ENCODE measurements at regions not wholly inside any gene's neighbourhood (a gene's known extent, or its start where the extent isn't known, plus 50 kb on each side); places are given as distances from the start of the nearest gene placed in this dataset.

- Histone ChIP-seq H3K4me3 (ENCODE audit: low read length) (no peak overlapping the region), H3K4me1 (ENCODE audit: control insufficient read depth, insufficient read depth, low read length) (no peaks in the 10 kb centered on the region), H3K36me3 (ENCODE audit: control insufficient read depth, insufficient read depth, low read length) (no peaks in the 10 kb centered on the region), H3K9me3 (ENCODE audit: control insufficient read depth, low read length) (no peaks in the 10 kb centered on the region), H3K27me3 (ENCODE audit: control insufficient read depth, insufficient read depth, low read length) (peaks cover 6% of the 10 kb centered on the region), H3K9ac (ENCODE audit: low read length) (no peak overlapping the region)
Measured at GRCh38 chr15:60101416-60101815, 97.3 kb downstream of the FOXB1 start.

- no peak overlapping the region for H3K4me3 ChIP-seq (ENCODE audit: low read length)
- H3K4me1 ChIP-seq (ENCODE audit: control insufficient read depth, insufficient read depth, low read length), result no peaks in the 10 kb centered on the region
- peaks cover 6% of the 10 kb centered on the region for H3K27me3 ChIP-seq (ENCODE audit: control insufficient read depth, insufficient read depth, low read length)
- H3K36me3 ChIP-seq (ENCODE audit: control insufficient read depth, insufficient read depth, low read length), result no peaks in the 10 kb centered on the region
- H3K9me3 ChIP-seq (ENCODE audit: control insufficient read depth, low read length), result no peaks in the 10 kb centered on the region
- H3K9ac ChIP-seq (ENCODE audit: low read length), result no peak overlapping the region
Measured at GRCh38 chr15:60102748-60103147, 98.6 kb downstream of the FOXB1 start.

GRCh38 chr15:60110909-60111308, 106.8 kb downstream of the FOXB1 start:
- no peaks in the 10 kb centered on the region for H3K4me1 ChIP-seq (ENCODE audit: control insufficient read depth, insufficient read depth, low read length)
- peaks cover 2% of the 10 kb centered on the region for H3K27me3 ChIP-seq (ENCODE audit: control insufficient read depth, insufficient read depth, low read length)
- no peaks in the 10 kb centered on the region for H3K36me3 ChIP-seq (ENCODE audit: control insufficient read depth, insufficient read depth, low read length)
- H3K9me3 ChIP-seq (ENCODE audit: control insufficient read depth, low read length), result no peaks in the 10 kb centered on the region
- no peak overlapping the region for H3K4me3 ChIP-seq (ENCODE audit: low read length)
- H3K9ac ChIP-seq (ENCODE audit: low read length), result no peak overlapping the region

- H3K4me1 ChIP-seq (ENCODE audit: control insufficient read depth, insufficient read depth, low read length), result no peaks in the 10 kb centered on the region
- H3K9ac ChIP-seq (ENCODE audit: low read length), result no peak overlapping the region
- no peaks in the 10 kb centered on the region for H3K36me3 ChIP-seq (ENCODE audit: control insufficient read depth, insufficient read depth, low read length)
- H3K9me3 ChIP-seq (ENCODE audit: control insufficient read depth, low read length), result no peaks in the 10 kb centered on the region
- H3K27me3 ChIP-seq (ENCODE audit: control insufficient read depth, insufficient read depth, low read length), result no peaks in the 10 kb centered on the region
- no peak overlapping the region for H3K4me3 ChIP-seq (ENCODE audit: low read length)
Measured at GRCh38 chr15:60115579-60116380, 111.7 kb downstream of the FOXB1 start.

- Histone ChIP-seq H3K9me3 (ENCODE audit: control insufficient read depth, low read length) (no peaks in the 10 kb centered on the region), H3K4me3 (ENCODE audit: low read length) (no peak overlapping the region), H3K9ac (ENCODE audit: low read length) (no peak overlapping the region), H3K36me3 (ENCODE audit: control insufficient read depth, insufficient read depth, low read length) (no peaks in the 10 kb centered on the region), H3K4me1 (ENCODE audit: control insufficient read depth, insufficient read depth, low read length) (no peaks in the 10 kb centered on the region), H3K27me3 (ENCODE audit: control insufficient read depth, insufficient read depth, low read length) (no peaks in the 10 kb centered on the region)
Measured at GRCh38 chr15:60116456-60117089, 112.5 kb downstream of the FOXB1 start.

- no peaks in the 10 kb centered on the region for H3K9me3 ChIP-seq (ENCODE audit: control insufficient read depth, low read length)
- H3K27me3 ChIP-seq (ENCODE audit: control insufficient read depth, insufficient read depth, low read length), result no peaks in the 10 kb centered on the region
- H3K4me1 ChIP-seq (ENCODE audit: control insufficient read depth, insufficient read depth, low read length), result no peaks in the 10 kb centered on the region
- H3K9ac ChIP-seq (ENCODE audit: low read length), result no peak overlapping the region
- H3K36me3 ChIP-seq (ENCODE audit: control insufficient read depth, insufficient read depth, low read length), result no peaks in the 10 kb centered on the region
- H3K4me3 ChIP-seq (ENCODE audit: low read length), result no peak overlapping the region
Measured at GRCh38 chr15:60118146-60118545, 114.0 kb downstream of the FOXB1 start.

- no peaks in the 10 kb centered on the region for H3K9me3 ChIP-seq (ENCODE audit: control insufficient read depth, low read length)
- H3K36me3 ChIP-seq (ENCODE audit: control insufficient read depth, insufficient read depth, low read length), result no peaks in the 10 kb centered on the region
- H3K4me3 ChIP-seq (ENCODE audit: low read length), result no peak overlapping the region
- H3K27me3 ChIP-seq (ENCODE audit: control insufficient read depth, insufficient read depth, low read length), result no peaks in the 10 kb centered on the region
- no peaks in the 10 kb centered on the region for H3K4me1 ChIP-seq (ENCODE audit: control insufficient read depth, insufficient read depth, low read length)
- H3K9ac ChIP-seq (ENCODE audit: low read length), result no peak overlapping the region
Measured at GRCh38 chr15:60118626-60119025, 114.5 kb downstream of the FOXB1 start.

GRCh38 chr15:60119101-60119500, 115.0 kb downstream of the FOXB1 start:
- Histone ChIP-seq H3K9ac (ENCODE audit: low read length) (no peak overlapping the region), H3K9me3 (ENCODE audit: control insufficient read depth, low read length) (no peaks in the 10 kb centered on the region), H3K4me1 (ENCODE audit: control insufficient read depth, insufficient read depth, low read length) (no peaks in the 10 kb centered on the region), H3K27me3 (ENCODE audit: control insufficient read depth, insufficient read depth, low read length) (no peaks in the 10 kb centered on the region), H3K36me3 (ENCODE audit: control insufficient read depth, insufficient read depth, low read length) (no peaks in the 10 kb centered on the region), H3K4me3 (ENCODE audit: low read length) (no peak overlapping the region)

GRCh38 chr15:60120100-60120499, 116.0 kb downstream of the FOXB1 start:
- H3K36me3 ChIP-seq (ENCODE audit: control insufficient read depth, insufficient read depth, low read length), result no peaks in the 10 kb centered on the region
- H3K9ac ChIP-seq (ENCODE audit: low read length), result no peak overlapping the region
- H3K4me3 ChIP-seq (ENCODE audit: low read length), result no peak overlapping the region
- H3K27me3 ChIP-seq (ENCODE audit: control insufficient read depth, insufficient read depth, low read length), result no peaks in the 10 kb centered on the region
- no peaks in the 10 kb centered on the region for H3K9me3 ChIP-seq (ENCODE audit: control insufficient read depth, low read length)
- H3K4me1 ChIP-seq (ENCODE audit: control insufficient read depth, insufficient read depth, low read length), result no peaks in the 10 kb centered on the region

- H3K4me1 ChIP-seq (ENCODE audit: control insufficient read depth, insufficient read depth, low read length), result no peaks in the 10 kb centered on the region
- no peaks in the 10 kb centered on the region for H3K36me3 ChIP-seq (ENCODE audit: control insufficient read depth, insufficient read depth, low read length)
- H3K9ac ChIP-seq (ENCODE audit: low read length), result no peak overlapping the region
- no peaks in the 10 kb centered on the region for H3K9me3 ChIP-seq (ENCODE audit: control insufficient read depth, low read length)
- H3K27me3 ChIP-seq (ENCODE audit: control insufficient read depth, insufficient read depth, low read length), result no peaks in the 10 kb centered on the region
- no peak overlapping the region for H3K4me3 ChIP-seq (ENCODE audit: low read length)
Measured at GRCh38 chr15:60121845-60122244, 117.7 kb downstream of the FOXB1 start.

- no peaks in the 10 kb centered on the region for H3K36me3 ChIP-seq (ENCODE audit: control insufficient read depth, insufficient read depth, low read length)
- no peaks in the 10 kb centered on the region for H3K27me3 ChIP-seq (ENCODE audit: control insufficient read depth, insufficient read depth, low read length)
- no peak overlapping the region for H3K9ac ChIP-seq (ENCODE audit: low read length)
- no peak overlapping the region for H3K4me3 ChIP-seq (ENCODE audit: low read length)
- no peaks in the 10 kb centered on the region for H3K9me3 ChIP-seq (ENCODE audit: control insufficient read depth, low read length)
- no peaks in the 10 kb centered on the region for H3K4me1 ChIP-seq (ENCODE audit: control insufficient read depth, insufficient read depth, low read length)
Measured at GRCh38 chr15:60122691-60123090, 118.6 kb downstream of the FOXB1 start.

- H3K9ac ChIP-seq (ENCODE audit: low read length), result no peak overlapping the region
- no peaks in the 10 kb centered on the region for H3K36me3 ChIP-seq (ENCODE audit: control insufficient read depth, insufficient read depth, low read length)
- H3K4me1 ChIP-seq (ENCODE audit: control insufficient read depth, insufficient read depth, low read length), result no peaks in the 10 kb centered on the region
- no peak overlapping the region for H3K4me3 ChIP-seq (ENCODE audit: low read length)
- H3K27me3 ChIP-seq (ENCODE audit: control insufficient read depth, insufficient read depth, low read length), result no peaks in the 10 kb centered on the region
- H3K9me3 ChIP-seq (ENCODE audit: control insufficient read depth, low read length), result no peaks in the 10 kb centered on the region
Measured at GRCh38 chr15:60124460-60125070, 120.5 kb downstream of the FOXB1 start.

Measured in mucosa of stomach (tissue), 1 donor.